ENCODE measurements at regions not wholly inside any gene's neighbourhood (a gene's known extent, or its start where the extent isn't known, plus 50 kb on each side); places are given as distances from the start of the nearest gene placed in this dataset.

GRCh38 chr19:30118221-30118620, 176.2 kb downstream of the URI1 start:
- TF ChIP-seq POLR2A (IDR thresholded peaks at IDR 0.05) (no peak), CTCF (IDR thresholded peaks at IDR 0.05) (no peak)

Measured in thyroid gland (tissue), 4 donors.